Lung (tissue), 1 donor: ENCODE measurements at regions not wholly inside any gene's neighbourhood (a gene's known extent, or its start where the extent isn't known, plus 50 kb on each side); places are given as distances from the start of the nearest gene placed in this dataset. TPM values are rescaled to one million over a fixed set of nuclear protein-coding genes. Genes with fewer than 3 reads are reported as not detected.

ENCODE experiments used
- small RNA-seq: library from RNA; depleted of rRNA; stranded (forward); fragments of <200 nt; gene quantifications from one replicate; pipeline ENCODE3, GENCODE V24; 2014; ENCODE audit warnings: low replicate concordance

Small RNA genes in the stretch of these regions (small RNA-seq; reads per million reads assigned to genes)
- gene AC022441.3 (not detected), gene RNU6-1296P (not detected), gene RNU6-480P (not detected)
